ENCODE measurements at regions not wholly inside any gene's neighbourhood (a gene's known extent, or its start where the extent isn't known, plus 50 kb on each side); places are given as distances from the start of the nearest gene placed in this dataset.

- no peak for DNase-seq (ENCODE audit: low read depth)
These were observed 59.9 kb upstream of the LRATD1 start for GRCh38 chr2:14572633-14573032.

- no peak for DNase-seq (ENCODE audit: low read depth)
These were observed 54.7 kb upstream of the LRATD1 start for GRCh38 chr2:14577843-14578242.

All from RPMI7951 (cell line).